Panc1 (cell line): ENCODE measurements at regions not wholly inside any gene's neighbourhood (a gene's known extent, or its start where the extent isn't known, plus 50 kb on each side); places are given as distances from the start of the nearest gene placed in this dataset.
A peak's percentile ranks its signal among the peaks of the same experiment; 100 is the strongest.

ENCODE experiments used
- POLR2AphosphoS5 ChIP-seq: IDR thresholded peaks from 2 replicates; pipeline ENCODE4 v1.6.1; 2012; ENCODE audit warnings: mild to moderate bottlenecking, low read depth, low read length, moderate library complexity
- REST ChIP-seq, 2 experiments: IDR thresholded peaks; 2 replicates each; pipeline ENCODE4 v1.6.1; 2011 to 2012; ENCODE audit warnings: low read depth in 2 of 2, control low read depth in 1 of 2, low read length in 1 of 2, mild to moderate bottlenecking in 1 of 2, moderate library complexity in 1 of 2; ENCODE audit not compliant: insufficient read depth in 1 of 2
- SIN3A ChIP-seq: IDR thresholded peaks from 2 replicates; pipeline ENCODE4 v1.6.1; 2012; ENCODE audit warnings: low read depth, mild to moderate bottlenecking, low read length, moderate library complexity, borderline replicate concordance; ENCODE audit not compliant: insufficient read depth
- TCF7L2 ChIP-seq: IDR thresholded peaks from 2 replicates; pipeline ENCODE4 v1.6.1; 2011; ENCODE audit warnings: mild to moderate bottlenecking, low read depth, low read length, inconsistent platforms
- TF ChIP-seq, protein P1 (sequence below): fragments of 450-650 bp; IDR thresholded peaks from 2 replicates; pipeline ENCODE4 v1.5.1; 2017; ENCODE audit warnings: mild to moderate bottlenecking

- TF ChIP-seq, protein P1, sequence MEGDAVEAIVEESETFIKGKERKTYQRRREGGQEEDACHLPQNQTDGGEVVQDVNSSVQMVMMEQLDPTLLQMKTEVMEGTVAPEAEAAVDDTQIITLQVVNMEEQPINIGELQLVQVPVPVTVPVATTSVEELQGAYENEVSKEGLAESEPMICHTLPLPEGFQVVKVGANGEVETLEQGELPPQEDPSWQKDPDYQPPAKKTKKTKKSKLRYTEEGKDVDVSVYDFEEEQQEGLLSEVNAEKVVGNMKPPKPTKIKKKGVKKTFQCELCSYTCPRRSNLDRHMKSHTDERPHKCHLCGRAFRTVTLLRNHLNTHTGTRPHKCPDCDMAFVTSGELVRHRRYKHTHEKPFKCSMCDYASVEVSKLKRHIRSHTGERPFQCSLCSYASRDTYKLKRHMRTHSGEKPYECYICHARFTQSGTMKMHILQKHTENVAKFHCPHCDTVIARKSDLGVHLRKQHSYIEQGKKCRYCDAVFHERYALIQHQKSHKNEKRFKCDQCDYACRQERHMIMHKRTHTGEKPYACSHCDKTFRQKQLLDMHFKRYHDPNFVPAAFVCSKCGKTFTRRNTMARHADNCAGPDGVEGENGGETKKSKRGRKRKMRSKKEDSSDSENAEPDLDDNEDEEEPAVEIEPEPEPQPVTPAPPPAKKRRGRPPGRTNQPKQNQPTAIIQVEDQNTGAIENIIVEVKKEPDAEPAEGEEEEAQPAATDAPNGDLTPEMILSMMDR = peak; percentile 74
- TF ChIP-seq POLR2AphosphoS5 (no peak), SIN3A (no peak), REST (IDR thresholded peaks at IDR 0.05; ENCODE audit: insufficient read depth in 1 of 2, low read depth in 2 of 2, low read length in 1 of 2) (no peak), TCF7L2 (no peak)
These were observed 103.6 kb upstream of the SALL3 start for GRCh38 chr18:78875778-78876650.
